MM.1S (cell line): ENCODE measurements at regions not wholly inside any gene's neighbourhood (a gene's known extent, or its start where the extent isn't known, plus 50 kb on each side); places are given as distances from the start of the nearest gene placed in this dataset.

Source experiments
- CTCF ChIP-seq: fragments of 300-600 bp; sonication (generic); IDR thresholded peaks from 2 replicates; pipeline ENCODE4 v1.5.1; 2016; ENCODE audit warnings: antibody characterized with exemption, low read length, mixed read lengths
- EZH2 ChIP-seq: fragments of 300-600 bp; sonication (generic); optimal IDR thresholded peaks from 2 replicates; pipeline ENCODE3; 2017; ENCODE audit warnings: low read depth, mild to moderate bottlenecking, antibody characterized with exemption, low read length, mixed read lengths
- EZH2phosphoT487 ChIP-seq: fragments of 300-600 bp; sonication (generic); IDR thresholded peaks from 2 replicates; pipeline ENCODE4 v1.6.1; 2018; ENCODE audit warnings: antibody characterized with exemption, low read length

- no peak for TF ChIP-seq CTCF
- no peak for TF ChIP-seq EZH2
- TF ChIP-seq EZH2phosphoT487: no peak
Observed at GRCh38 chr20:1778338-1778737, 116.9 kb upstream of the SIRPA start.
